Peyer's patch (tissue), 4 donors: ENCODE measurements at regions not wholly inside any gene's neighbourhood (a gene's known extent, or its start where the extent isn't known, plus 50 kb on each side); places are given as distances from the start of the nearest gene placed in this dataset.

Experiments
- CTCF ChIP-seq, 6 experiments: fragments of 450-650 bp in 4 of 6; fragments of 200-600 bp in 2 of 6; sonication (generic) in 1 of 6; IDR thresholded peaks; one replicate each; pipeline ENCODE4 v1.5.1; 2017 to 2019; ENCODE audit warnings: antibody characterized with exemption in 6 of 6, mild to moderate bottlenecking in 3 of 6, moderate library complexity in 1 of 6
- POLR2A ChIP-seq, 2 donors: fragments of 450-650 bp; IDR thresholded peaks; one replicate each; pipeline ENCODE4 v1.5.1; 2017; ENCODE audit warnings: antibody characterized with exemption in 2 of 2, mild to moderate bottlenecking in 2 of 2, moderate library complexity in 2 of 2

- TF ChIP-seq CTCF (IDR thresholded peaks at IDR 0.05), result no peak
- no peak for TF ChIP-seq POLR2A (IDR thresholded peaks at IDR 0.05)
Measured at GRCh38 chr6:184161-184700, 108.1 kb upstream of the DUSP22 start.
